ENCODE measurements at regions not wholly inside any gene's neighbourhood (a gene's known extent, or its start where the extent isn't known, plus 50 kb on each side); places are given as distances from the start of the nearest gene placed in this dataset.
A peak's percentile ranks its signal among the peaks of the same experiment; 100 is the strongest.
"Not testable (repeated sequence)": the region's sequence is repeated elsewhere in the genome, so short reads cannot be mapped to it uniquely, and the experiment has no call there.

DNA sequence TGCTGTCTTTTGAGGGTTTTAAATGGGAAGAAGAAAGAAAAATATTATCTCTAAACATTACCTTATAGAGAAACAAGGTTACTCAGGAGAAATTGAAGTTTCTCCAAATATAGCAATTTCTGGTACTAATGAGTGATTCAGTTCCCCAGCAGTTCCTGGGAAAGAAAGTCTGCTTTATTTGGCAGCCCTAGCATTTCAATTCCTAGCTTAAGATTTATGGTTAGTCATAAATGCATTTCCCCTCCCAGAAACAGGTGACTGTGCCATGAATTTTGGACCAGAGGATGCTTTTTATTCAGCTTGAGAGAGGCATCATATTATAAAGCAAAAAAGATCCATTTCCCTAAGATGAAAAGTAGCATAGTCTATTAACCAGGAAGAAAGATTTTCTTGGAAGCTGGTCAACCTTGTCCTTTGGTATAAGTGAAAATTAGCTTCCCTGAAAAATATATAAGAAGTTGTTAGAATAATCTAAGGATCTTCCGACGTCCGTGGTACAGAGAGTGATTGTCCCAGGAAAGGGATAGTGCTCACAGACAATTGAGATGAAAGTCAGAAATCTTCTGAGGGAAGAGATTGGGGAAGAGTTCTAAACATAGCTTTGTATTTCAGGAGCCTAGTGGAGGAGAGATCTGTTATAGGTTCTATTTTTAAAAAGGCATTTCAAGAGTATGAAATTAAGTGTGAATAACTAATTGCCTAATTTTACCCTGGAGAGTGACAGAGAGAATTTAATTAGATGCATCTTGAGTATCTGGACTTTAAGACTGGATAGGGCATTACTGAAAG, 164.9 kb downstream of the ESM1 start:
- no peak for DNase-seq

GRCh38 chr5:54807421-54807820, 178.0 kb downstream of the ESM1 start:
- DNase-seq, result no peak

GRCh38 chr5:54804521-54804920, 180.9 kb downstream of the ESM1 start:
- DNase-seq, result no peak

GRCh38 chr5:54804086-54804485, 181.3 kb downstream of the ESM1 start:
- no peak for DNase-seq

DNA sequence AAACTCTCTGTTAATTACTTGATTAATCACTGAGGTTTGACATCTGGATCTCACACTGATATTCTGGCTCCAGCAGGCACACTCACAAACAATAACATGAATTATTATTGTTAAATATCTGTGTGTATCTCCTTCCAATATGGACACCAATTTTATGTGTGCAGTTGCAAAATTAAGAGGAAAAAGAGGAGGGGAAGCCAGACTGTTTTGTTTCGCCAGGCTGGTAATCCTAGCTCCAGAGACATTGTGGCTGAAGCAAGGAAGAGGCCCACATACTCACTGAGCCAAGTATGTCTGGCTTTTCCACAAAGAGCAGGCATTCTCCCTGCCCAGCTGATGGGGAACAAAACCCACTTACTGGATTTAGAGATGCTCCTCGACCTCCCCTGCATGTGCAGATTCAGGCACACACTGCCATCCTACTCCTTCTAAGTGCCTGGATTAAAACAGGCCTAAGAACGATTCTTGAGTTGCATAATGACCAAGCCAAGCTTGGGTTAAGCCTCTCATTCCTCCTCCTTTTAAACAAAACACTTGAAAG, 181.9 kb downstream of the ESM1 start:
- DNase-seq, result no peak

DNA sequence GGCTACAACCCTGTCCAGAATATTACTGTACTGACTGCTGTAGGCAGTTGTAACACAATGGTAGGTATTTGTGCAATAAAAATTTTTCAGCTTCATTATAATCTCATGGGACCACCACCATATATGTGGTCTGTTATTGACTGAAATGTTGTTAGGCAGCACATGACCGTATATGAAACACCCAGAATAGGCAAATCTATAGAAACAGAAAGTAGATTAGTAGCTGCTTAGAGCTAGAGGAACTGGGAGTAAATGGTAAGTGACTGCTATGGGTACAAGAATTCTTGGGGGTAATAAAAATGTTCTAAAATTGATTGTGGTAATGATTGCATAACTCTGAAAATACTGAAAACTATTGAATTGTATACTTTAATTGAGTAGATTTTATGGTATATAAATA, 185.7 kb downstream of the ESM1 start:
- DNase-seq, result no peak

- no peak for DNase-seq
These were observed 189.6 kb downstream of the ESM1 start for GRCh38 chr5:54795777-54796176.

DNA sequence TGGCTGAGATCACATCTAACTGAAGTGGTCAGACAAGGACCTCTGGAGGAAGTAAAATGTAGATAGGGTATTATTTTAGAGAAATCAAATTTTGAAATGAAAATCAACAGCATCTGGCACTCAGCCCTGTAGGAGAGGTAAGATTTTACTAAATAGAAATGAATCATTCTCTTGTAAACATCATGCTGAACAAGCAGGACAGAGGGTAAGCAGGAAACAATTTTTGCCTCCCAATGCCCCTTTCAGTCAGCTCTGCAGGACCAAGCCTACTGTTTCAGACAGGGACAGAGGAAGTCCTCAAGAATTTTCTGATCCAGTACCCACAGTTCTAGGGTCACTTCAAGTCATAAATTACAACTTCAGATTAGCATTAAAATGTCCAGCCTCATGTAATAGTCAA, 190.1 kb downstream of the ESM1 start:
- DNase-seq, result no peak

GRCh38 chr5:54794135-54794975, 191.0 kb downstream of the ESM1 start:
- no peak for DNase-seq

DNA sequence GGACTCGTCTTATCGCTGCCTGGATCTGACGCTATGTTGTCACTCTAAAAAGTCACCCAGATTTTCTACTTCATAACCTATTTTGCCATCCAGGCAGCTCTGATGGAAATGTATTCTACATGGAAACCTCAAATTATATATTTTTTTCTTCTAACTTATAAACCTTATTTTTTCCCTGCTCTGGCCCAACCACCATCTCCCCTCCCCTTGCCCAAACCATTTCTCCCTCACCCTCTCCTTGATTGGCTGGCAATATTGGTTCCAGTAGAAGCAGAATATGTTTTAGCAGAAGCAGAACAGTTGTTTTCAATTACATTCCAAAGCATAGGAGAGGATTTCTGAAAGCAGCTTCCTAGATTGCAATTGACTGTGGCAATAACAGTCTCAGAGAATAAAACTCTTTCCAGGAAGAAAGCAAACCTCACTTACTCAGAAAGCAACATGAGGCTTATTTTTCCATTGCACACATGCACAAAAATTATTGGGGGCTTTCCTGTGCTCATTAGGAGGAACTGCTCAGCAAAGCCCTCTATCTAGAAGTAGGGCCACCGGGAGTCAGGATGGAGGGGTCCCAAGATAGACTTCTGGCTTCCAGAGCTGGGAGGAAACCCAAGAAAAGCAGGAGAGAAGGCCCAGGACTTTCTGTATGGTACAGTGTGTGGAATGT, 191.8 kb downstream of the ESM1 start:
- DNase-seq, result peak; percentile 67

DNA sequence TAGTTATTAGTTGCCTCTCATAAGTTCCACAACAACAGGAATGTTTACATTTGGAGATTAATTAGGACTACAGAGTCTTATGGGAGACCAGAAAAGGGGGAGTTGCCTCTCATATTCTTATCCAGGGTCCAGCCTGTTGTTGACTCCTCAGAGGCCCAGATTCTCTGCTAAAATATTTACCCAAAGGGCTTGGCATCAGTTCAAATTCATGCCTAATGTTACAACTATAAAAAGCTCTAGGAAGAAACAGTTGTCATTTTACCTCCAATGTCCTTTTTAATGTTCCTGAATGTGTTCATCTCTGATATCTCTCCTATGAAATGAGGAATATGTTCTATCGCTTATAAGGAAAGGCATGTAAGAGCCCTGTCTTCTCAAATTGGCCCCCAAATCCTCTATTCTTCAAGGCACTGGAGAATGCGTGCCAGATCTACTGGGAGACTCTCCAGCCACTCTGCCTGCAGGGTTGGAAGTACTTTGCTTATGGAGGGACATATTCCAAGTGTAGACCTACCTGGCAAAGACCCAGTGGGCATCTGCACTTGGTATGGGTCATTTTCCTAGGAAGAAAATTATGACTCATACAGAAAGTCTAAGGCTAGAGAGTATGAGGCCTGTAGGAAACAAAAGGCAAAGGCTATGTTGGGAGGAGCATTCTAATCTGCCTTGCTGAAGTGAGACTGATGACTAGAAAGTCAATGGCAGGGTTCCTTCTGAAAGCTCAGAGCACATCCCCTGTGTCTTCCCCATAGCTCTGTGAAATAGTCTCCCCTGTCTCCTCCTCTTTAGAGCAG, 192.6 kb downstream of the ESM1 start:
- no peak for DNase-seq

DNA sequence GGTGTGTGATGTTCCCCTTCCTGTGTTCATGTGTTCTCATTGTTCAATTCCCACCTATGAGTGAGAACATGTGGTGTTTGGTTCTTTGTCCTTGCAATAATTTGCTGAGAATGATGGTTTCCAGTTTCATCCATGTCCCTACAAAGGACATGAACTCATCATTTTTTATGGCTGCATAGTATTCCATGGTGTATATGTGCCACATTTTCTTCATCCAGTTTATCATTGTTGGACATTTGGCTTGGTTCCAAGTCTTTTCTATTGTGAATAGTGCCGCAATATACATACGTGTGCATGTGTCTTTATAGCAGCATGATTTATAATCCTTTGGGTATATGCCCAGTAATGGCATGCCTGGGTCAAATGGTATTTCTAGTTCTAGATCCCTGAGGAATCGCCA, 197.5 kb downstream of the ESM1 start:
- DNase-seq, result not testable (repeated sequence)

DNA sequence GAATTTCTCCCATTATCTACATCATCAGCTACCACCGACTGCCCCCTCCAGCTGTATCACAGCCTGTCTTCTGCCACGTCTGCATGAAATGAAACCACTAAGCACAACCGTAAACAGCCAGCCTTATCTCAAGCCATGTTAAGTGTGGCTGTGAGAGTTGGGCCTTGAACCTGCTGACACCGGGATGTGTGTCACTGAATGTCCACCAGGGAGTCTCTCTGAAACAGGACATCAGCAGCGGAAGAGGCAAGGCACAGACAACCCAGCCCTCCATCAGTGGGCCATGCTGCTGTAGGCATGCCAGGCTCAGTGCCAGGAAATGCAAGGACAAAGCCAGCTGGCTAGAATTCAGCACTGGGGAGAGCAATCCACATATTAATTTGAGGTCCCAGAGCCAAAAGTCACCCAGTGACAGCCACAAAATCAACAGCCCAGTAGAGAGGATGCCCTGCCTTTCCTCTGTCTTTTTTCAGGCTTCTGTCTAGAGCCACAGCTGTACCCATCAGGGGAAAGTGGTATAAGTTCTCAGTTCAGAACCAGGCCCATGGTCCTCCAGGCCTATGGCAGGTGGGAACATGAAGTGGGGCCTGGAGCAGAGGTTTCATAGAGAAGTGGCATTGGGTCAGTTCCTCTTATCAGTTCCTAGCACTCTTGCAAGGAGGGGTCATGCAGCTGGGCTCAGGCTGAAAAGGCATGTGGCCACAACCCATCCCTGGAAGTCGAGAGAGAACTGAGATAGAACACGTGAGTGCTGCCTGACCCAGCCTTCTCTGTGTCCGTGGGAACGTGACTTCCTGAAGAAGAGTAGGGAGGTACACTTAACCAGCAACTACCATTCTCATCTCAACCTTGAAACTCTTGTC, 199.4 kb downstream of the ESM1 start:
- DNase-seq, result peak; percentile 65

DNA sequence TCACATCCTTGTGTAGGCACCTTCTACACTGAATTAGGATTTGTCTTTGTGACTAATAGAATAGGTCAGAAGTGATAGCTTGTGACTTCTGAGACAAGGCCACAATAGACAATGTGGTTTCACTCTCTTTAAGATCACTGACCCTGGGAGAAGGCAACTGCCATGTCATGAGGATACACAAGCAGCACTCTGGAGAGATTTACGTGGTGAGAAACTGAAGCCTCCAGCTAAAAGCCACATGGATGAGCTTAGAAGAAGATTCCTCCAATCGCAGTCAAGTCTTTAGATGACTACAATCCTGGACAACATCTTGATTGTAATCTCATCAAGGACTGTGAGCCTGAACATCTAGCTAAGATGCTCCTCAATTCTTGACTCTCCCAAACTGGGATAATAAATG, 206.6 kb downstream of the ESM1 start:
- no peak for DNase-seq

- no peak for DNase-seq
These were observed 209.7 kb downstream of the ESM1 start for GRCh38 chr5:54775645-54776044.

DNA sequence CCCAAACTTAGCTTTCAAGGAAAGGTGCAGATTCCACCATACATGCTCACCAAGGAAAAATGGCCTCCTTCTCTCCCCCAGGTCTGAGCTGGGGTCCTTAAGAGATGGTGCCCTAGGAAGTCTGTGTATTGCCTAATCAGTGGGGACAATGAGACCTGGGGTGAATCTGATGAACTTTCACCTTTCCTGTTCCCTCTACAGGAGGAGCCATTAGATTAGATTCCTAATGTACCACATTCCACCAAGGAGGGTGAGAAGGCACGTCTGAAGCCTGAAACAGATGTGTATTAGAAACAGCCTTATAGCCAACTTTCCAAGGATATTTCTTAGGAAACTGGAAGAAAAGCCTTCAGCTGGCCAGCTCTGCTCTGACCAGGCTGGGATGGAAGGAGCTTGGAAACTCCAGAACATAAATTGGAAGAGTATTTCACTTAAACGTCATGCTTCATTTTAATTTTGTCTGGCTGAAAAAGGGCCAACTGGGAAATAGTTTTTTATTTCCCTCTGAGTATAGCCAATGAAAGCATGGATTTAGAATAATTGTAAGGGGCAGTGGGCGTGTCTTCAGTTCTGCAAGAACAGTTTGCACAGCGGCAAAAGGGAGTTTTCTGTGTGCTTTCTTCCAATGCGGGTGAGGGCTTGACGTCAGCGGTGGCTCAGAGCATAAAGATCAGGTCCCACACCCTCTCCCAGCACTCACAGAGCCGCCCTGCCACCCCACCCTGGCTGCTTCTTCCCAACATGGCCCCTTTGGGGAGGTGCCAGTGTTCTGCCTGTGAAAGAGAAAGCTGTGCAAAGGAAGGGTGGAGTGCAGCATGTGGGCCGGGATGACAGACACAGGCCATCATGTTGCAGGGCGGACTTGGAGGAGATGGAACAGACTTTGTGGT, 210.9 kb downstream of the ESM1 start:
- DNase-seq, result peak; percentile 86

GRCh38 chr5:54772684-54773083, 212.7 kb downstream of the ESM1 start:
- no peak for DNase-seq

DNA sequence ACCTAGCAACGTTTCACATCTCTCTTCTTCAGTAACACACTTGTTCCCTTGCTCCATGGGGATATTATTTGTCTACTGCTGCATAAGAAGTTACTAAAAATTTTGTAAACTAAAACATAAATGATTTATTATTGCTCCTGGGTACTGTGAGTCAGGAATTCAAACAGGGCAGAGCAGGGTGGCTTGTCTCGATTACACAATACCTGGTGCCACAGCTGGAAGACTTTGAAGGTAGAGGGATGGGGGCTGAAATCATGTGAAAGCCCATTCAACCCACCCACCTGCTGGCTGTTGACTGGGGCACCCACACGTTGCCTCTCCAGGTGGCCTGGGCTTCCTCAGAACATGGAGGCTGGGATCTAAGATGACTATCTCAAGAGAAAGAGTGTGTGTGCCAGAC, 213.2 kb downstream of the ESM1 start:
- DNase-seq, result no peak

GRCh38 chr5:54769746-54770145, 215.6 kb downstream of the ESM1 start:
- no peak for DNase-seq

DNA sequence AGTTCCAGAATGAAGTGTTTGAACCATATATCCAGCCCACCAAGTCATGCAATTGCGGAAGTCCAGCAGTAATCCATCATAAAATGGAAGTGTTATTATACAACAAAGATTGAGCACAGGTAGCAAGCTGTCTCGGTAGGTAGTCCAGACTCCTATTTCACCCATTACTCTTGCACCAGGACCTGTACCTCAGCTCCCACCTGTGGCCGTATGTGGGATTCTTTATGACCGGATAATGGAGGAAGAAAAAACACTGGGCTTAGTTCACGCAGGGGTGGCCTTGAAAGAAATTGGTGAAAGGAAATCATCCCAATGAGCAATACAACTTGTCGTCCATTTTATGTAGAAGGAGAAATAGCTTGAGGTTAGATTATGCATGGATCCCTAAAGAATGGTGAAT, 216.3 kb downstream of the ESM1 start:
- no peak for DNase-seq
